ENCODE measurements at regions not wholly inside any gene's neighbourhood (a gene's known extent, or its start where the extent isn't known, plus 50 kb on each side); places are given as distances from the start of the nearest gene placed in this dataset.

- Histone ChIP-seq H3K27me3 (replicated peaks in 1 of 2; ENCODE audit: control insufficient read depth in 2 of 2, insufficient read depth in 2 of 2, low read length in 1 of 2) (no peaks in the 10 kb centered on the region), H3K4me3 (no peak overlapping the region), H3K4me2 (ENCODE audit: control insufficient read depth, insufficient read depth) (no peak overlapping the region), H3K9ac (ENCODE audit: control insufficient read depth, insufficient read depth, low read length) (no peak overlapping the region), H2AFZ (ENCODE audit: control insufficient read depth, low read depth, low read length) (no peak overlapping the region), H3K9me3 (replicated peaks; ENCODE audit: control insufficient read depth, insufficient read depth, low read length) (no peaks in the 10 kb centered on the region), H4K20me1 (ENCODE audit: control insufficient read depth, insufficient read depth) (no peaks in the 10 kb centered on the region), H3K36me3 (ENCODE audit: control insufficient read depth in 2 of 2, insufficient read depth in 2 of 2, low read length in 1 of 2) (no peaks in the 10 kb centered on the region), H3K79me2 (ENCODE audit: control insufficient read depth, insufficient read depth, low read length) (no peaks in the 10 kb centered on the region), H3K4me1 (ENCODE audit: control insufficient read depth, insufficient read depth, low read length) (no peaks in the 10 kb centered on the region), H3K27ac (ENCODE audit: control insufficient read depth, insufficient read depth) (no peak overlapping the region)
- SMC1A ChIA-PET (ENCODE audit: uncharacterized antibody, unreplicated experiment), result no interaction called here
- intact Hi-C loops (cut with micrococcal nuclease; ENCODE audit: unreplicated experiment) (no loop called here), in situ Hi-C loops (cut with MboI) (no loop called here)
- CTCF ChIA-PET, result no interaction called here
- ATAC-seq, result no peak
- RAD21 ChIA-PET (ENCODE audit: unreplicated experiment), result no interaction called here
- no peak for TF ChIP-seq EP300 (IDR thresholded peaks at IDR 0.05; ENCODE audit: borderline replicate concordance in 1 of 2, control insufficient read depth in 1 of 2, low read depth in 2 of 2, low read length in 2 of 2)
- no peak for TF ChIP-seq ATF3 (IDR thresholded peaks at IDR 0.05; ENCODE audit: borderline replicate concordance, extremely low read depth, low read depth, low read length)
- no peak for TF ChIP-seq PAX5 (IDR thresholded peaks at IDR 0.05; ENCODE audit: borderline replicate concordance, low read depth, low read length)
- no peak for TF ChIP-seq JUNB (IDR thresholded peaks at IDR 0.05)
- no peak for FAIRE-seq
- no peak for DNase-seq (ENCODE audit: low read depth, low spot score)
- POLR2A ChIA-PET, result no interaction called here
- 9% methylated on average over 11 of the region's 13 CpGs for WGBS (ENCODE audit: insufficient coverage, insufficient replicate concordance, low lambda C conversion rate, missing lambda C conversion rate)
- BruUV-seq (replicated peaks), result no TSS peak
Measured at GRCh38 chr11:40029391-40029790, 1430.1 kb downstream of the LRRC4C start.

GRCh38 chr11:40027720-40028119, 1431.7 kb downstream of the LRRC4C start:
- CTCF ChIA-PET, result interaction anchor here (0.6 kb wide), 1 partner anchor 876 kb away, joined by 3 read pairs; no protein-coding TSS in a partner anchor
- no peaks in the 10 kb centered on the region for H3K9me3 ChIP-seq (replicated peaks; ENCODE audit: control insufficient read depth, insufficient read depth, low read length)
- TF ChIP-seq ATF7 (IDR thresholded peaks at IDR 0.05; ENCODE audit: low read depth), result peak; percentile 64
- TF ChIP-seq ASH2L (IDR thresholded peaks at IDR 0.05; ENCODE audit: borderline replicate concordance, low read depth), result no peak
- TF ChIP-seq ELK1 (IDR thresholded peaks at IDR 0.05; ENCODE audit: low read depth, low read length), result no peak
- TF ChIP-seq JUNB (IDR thresholded peaks at IDR 0.05), result peak; percentile 60
- no peak for TF ChIP-seq HSF1 (IDR thresholded peaks at IDR 0.05; ENCODE audit: low read depth, low read length)
- peak in 1 of 2 experiments; percentile 53; a peak in 2 of 4 replicates for TF ChIP-seq IKZF2 (IDR thresholded peaks at IDR 0.05)
- no peak for TF ChIP-seq E4F1 (IDR thresholded peaks at IDR 0.05; ENCODE audit: borderline replicate concordance, partially characterized antibody)

More at GRCh38 chr11:40027720-40028119, 1431.7 kb downstream of the LRRC4C start:
- WGBS (ENCODE audit: insufficient coverage, insufficient replicate concordance, low lambda C conversion rate, missing lambda C conversion rate), result 49% methylated on average over 5 of the region's 5 CpGs
- Histone ChIP-seq H3K27ac (ENCODE audit: control insufficient read depth, insufficient read depth) (no peak overlapping the region), H3K27me3 (replicated peaks in 1 of 2; ENCODE audit: control insufficient read depth in 2 of 2, insufficient read depth in 2 of 2, low read length in 1 of 2) (no peaks in the 10 kb centered on the region), H3K9ac (ENCODE audit: control insufficient read depth, insufficient read depth, low read length) (no peak overlapping the region), H3K79me2 (ENCODE audit: control insufficient read depth, insufficient read depth, low read length) (no peaks in the 10 kb centered on the region), H3K4me3 (no peak overlapping the region), H2AFZ (ENCODE audit: control insufficient read depth, low read depth, low read length) (no peak overlapping the region), H4K20me1 (ENCODE audit: control insufficient read depth, insufficient read depth) (no peaks in the 10 kb centered on the region), H3K4me2 (ENCODE audit: control insufficient read depth, insufficient read depth) (no peak overlapping the region), H3K4me1 (ENCODE audit: control insufficient read depth, insufficient read depth, low read length) (no peaks in the 10 kb centered on the region), H3K36me3 (ENCODE audit: control insufficient read depth in 2 of 2, insufficient read depth in 2 of 2, low read length in 1 of 2) (no peaks in the 10 kb centered on the region)
- ATAC-seq (peak; percentile 84), FAIRE-seq (no peak), DNase-seq (ENCODE audit: low read depth, low spot score) (no peak)
- POLR2A ChIA-PET, result no interaction called here
- in situ Hi-C loops (cut with MboI), result no loop called here
- BruUV-seq (replicated peaks), result no TSS peak
- SMC1A ChIA-PET (ENCODE audit: uncharacterized antibody, unreplicated experiment), result interaction anchor here (0.5 to 2.2 kb wide), 4 partner anchors 9 to 657 kb away, joined by 3 to 5 read pairs (median 4); no protein-coding TSS in a partner anchor
- RAD21 ChIA-PET (ENCODE audit: unreplicated experiment), result no interaction called here
- intact Hi-C loops (cut with micrococcal nuclease; ENCODE audit: unreplicated experiment), result no loop called here
